ENCODE measurements at regions not wholly inside any gene's neighbourhood (a gene's known extent, or its start where the extent isn't known, plus 50 kb on each side); places are given as distances from the start of the nearest gene placed in this dataset.

DNA sequence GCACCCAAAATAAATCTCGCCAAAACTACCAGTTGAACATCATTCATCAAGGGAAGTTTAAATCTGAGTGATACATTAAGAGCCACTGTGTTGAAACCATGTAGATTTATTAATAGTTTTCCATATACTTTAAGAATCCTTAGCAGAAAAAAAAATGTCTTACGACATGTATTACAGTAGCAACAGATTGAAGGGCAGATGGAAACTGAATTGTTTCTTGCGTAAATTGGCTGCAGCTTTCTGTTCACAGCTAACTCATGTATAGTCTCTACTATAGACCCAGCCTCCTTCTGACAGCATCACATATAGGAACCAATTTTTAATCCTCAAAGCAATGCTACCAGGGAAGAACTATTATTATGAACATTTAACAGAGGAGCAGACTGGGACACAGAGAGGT, 195.2 kb upstream of the PUDP start:
- TF ChIP-seq POLR2AphosphoS5 (IDR thresholded peaks at IDR 0.05; ENCODE audit: low read depth, low read length): no peak
- no peak for TF ChIP-seq TAF1 (IDR thresholded peaks at IDR 0.05; ENCODE audit: borderline replicate concordance, low read depth, low read length)

Data from GM12892 (cell line).